PC-3 (cell line): ENCODE measurements at regions not wholly inside any gene's neighbourhood (a gene's known extent, or its start where the extent isn't known, plus 50 kb on each side); places are given as distances from the start of the nearest gene placed in this dataset.

Experiments
- ATAC-seq: fragments of 200-7000 bp; cut with Tn5 transposase; 2 replicates; pipeline ENCODE4 v1.9.1; 2020; ENCODE audit warnings: mild to moderate bottlenecking, moderate library complexity
- BruUV-seq: library from RNA; stranded (reverse); fragments of 400-500 nt; replicated peaks from 2 replicates; lab custom pipeline; 2021; lab: Mats Ljungman, UMichigan
- CTCF ChIA-PET: fragments of 300-600 bp; sonication (Branson Sonifier 250); formaldehyde crosslinking; loops from one replicate; lab custom pipeline; 2022; ENCODE audit warnings: antibody characterized with exemption; lab: Charles Lee
- POLR2A ChIA-PET: fragments of 300-600 bp; sonication (Branson Sonifier 250); formaldehyde crosslinking; loops from one replicate; lab custom pipeline; 2022; ENCODE audit warnings: antibody characterized with exemption; ENCODE audit not compliant: unreplicated experiment; lab: Charles Lee
- DNase-seq: peaks from one replicate; pipeline ENCODE4 v3.0.0-alpha.2; 2015
- H2AFZ ChIP-seq: fragments of 300-600 bp; sonication (generic); 2 replicates; pipeline ENCODE4 v1.6.0; 2016; ENCODE audit warnings: antibody characterized with exemption, low read length
- H3F3A ChIP-seq: fragments of 300-600 bp; sonication (generic); one replicate; pipeline ENCODE4 v1.6.0; 2017; ENCODE audit warnings: antibody characterized with exemption, low read length, control low read depth, mild to moderate bottlenecking; ENCODE audit not compliant: unreplicated experiment
- H3K27ac ChIP-seq: fragments of 300-600 bp; sonication (generic); 2 replicates; pipeline ENCODE4 v1.5.1; 2016; ENCODE audit warnings: mild to moderate bottlenecking, low read length
- H3K27me3 ChIP-seq: fragments of 300-600 bp; sonication (generic); 2 replicates; pipeline ENCODE4 v1.6.1; 2016; ENCODE audit warnings: low read length, mixed read lengths
- H3K36me3 ChIP-seq: fragments of 300-600 bp; sonication (generic); 2 replicates; pipeline ENCODE4 v1.6.1; 2016; ENCODE audit warnings: low read depth, mixed run types, low read length, mixed read lengths
- H3K4me1 ChIP-seq: fragments of 300-600 bp; sonication (generic); 2 replicates; pipeline ENCODE4 v1.5.1; 2016; ENCODE audit warnings: low read length; ENCODE audit not compliant: insufficient read depth
- H3K4me2 ChIP-seq: fragments of 300-600 bp; sonication (generic); 2 replicates; pipeline ENCODE4 v1.6.0; 2016; ENCODE audit warnings: low read length
- H3K4me3 ChIP-seq: fragments of 300-600 bp; sonication (generic); 2 replicates; pipeline ENCODE4 v1.5.1; 2016; ENCODE audit warnings: mild to moderate bottlenecking, low read length, mixed read lengths
- H3K79me2 ChIP-seq: fragments of 300-600 bp; sonication (generic); 2 replicates; pipeline ENCODE4 v1.6.1; 2017; ENCODE audit warnings: low read length, mixed read lengths
- H3K9ac ChIP-seq: fragments of 300-600 bp; sonication (generic); 2 replicates; pipeline ENCODE4 v1.6.0; 2016; ENCODE audit warnings: mild to moderate bottlenecking, low read length
- H3K9me2 ChIP-seq: fragments of 300-600 bp; sonication (generic); replicated peaks from 2 replicates; pipeline ENCODE4 v1.6.1; 2016; ENCODE audit warnings: mixed run types, low read length, mixed read lengths
- H3K9me3 ChIP-seq: fragments of 300-600 bp; sonication (generic); 2 replicates; pipeline ENCODE4 v1.6.1; 2016; ENCODE audit warnings: low read length, mixed read lengths
- H4K20me1 ChIP-seq: fragments of 300-600 bp; sonication (generic); 2 replicates; pipeline ENCODE4 v1.6.1; 2016; ENCODE audit warnings: low read length, mixed read lengths
- CTCF ChIP-seq: fragments of 300-600 bp; sonication (generic); conservative IDR thresholded peaks from 2 replicates; pipeline ENCODE4 v1.5.1; 2017; ENCODE audit warnings: antibody characterized with exemption, low read depth, mild to moderate bottlenecking, low read length
- EZH2 ChIP-seq: fragments of 300-600 bp; sonication (generic); IDR thresholded peaks from one replicate; pipeline ENCODE4 v1.6.1; 2017; ENCODE audit warnings: antibody characterized with exemption, mild to moderate bottlenecking, low read length; ENCODE audit not compliant: unreplicated experiment
- EZH2phosphoT487 ChIP-seq: fragments of 300-600 bp; sonication (generic); IDR thresholded peaks from 2 replicates; pipeline ENCODE4 v1.6.1; 2018; ENCODE audit warnings: mild to moderate bottlenecking, antibody characterized with exemption, low read length, borderline replicate concordance
- intact Hi-C: fragments of 100-400 bp; cut with micrococcal nuclease; formaldehyde crosslinking; loops from 2 replicates; pipeline ENCODE4 v1.9.0; 2023

- ChIA-PET POLR2A (no interaction called here), CTCF (no interaction called here)
- no peak for TF ChIP-seq EZH2phosphoT487
- Histone ChIP-seq H2AFZ (no peak overlapping the region), H3K9me3 (no peaks in the 10 kb centered on the region), H3K4me1 (no peaks in the 10 kb centered on the region), H3K79me2 (no peaks in the 10 kb centered on the region), H3K4me2 (no peak overlapping the region), H3K4me3 (no peak overlapping the region), H3K27me3 (no peaks in the 10 kb centered on the region), H3F3A (no peaks in the 10 kb centered on the region), H3K9ac (no peak overlapping the region), H3K36me3 (no peaks in the 10 kb centered on the region), H3K9me2 (no peaks in the 10 kb centered on the region), H4K20me1 (no peaks in the 10 kb centered on the region), H3K27ac (no peak overlapping the region)
- no peak for DNase-seq
- no peak for ATAC-seq
- no TSS peak for BruUV-seq
- intact Hi-C loops: no loop called here
Observed at GRCh38 chr9:75365196-75365595, 276.9 kb downstream of the OSTF1 start.

GRCh38 chr9:75369989-75370388 lies 281.7 kb downstream of the OSTF1 start:
- Histone ChIP-seq H3K9ac (no peak overlapping the region), H4K20me1 (no peaks in the 10 kb centered on the region), H3K79me2 (no peaks in the 10 kb centered on the region), H3K27ac (no peak overlapping the region), H3K4me3 (no peak overlapping the region), H3F3A (no peaks in the 10 kb centered on the region), H3K36me3 (no peaks in the 10 kb centered on the region), H3K9me3 (no peaks in the 10 kb centered on the region), H3K27me3 (no peaks in the 10 kb centered on the region), H3K4me2 (no peak overlapping the region), H2AFZ (no peak overlapping the region), H3K9me2 (no peaks in the 10 kb centered on the region), H3K4me1 (no peaks in the 10 kb centered on the region)
- ChIA-PET POLR2A (no interaction called here), CTCF (no interaction called here)
- no TSS peak for BruUV-seq
- TF ChIP-seq EZH2 (no peak), EZH2phosphoT487 (no peak), CTCF (no peak)
- no peak for DNase-seq
- no peak for ATAC-seq
- intact Hi-C loops: no loop called here

GRCh38 chr9:75372499-75373268 lies 284.4 kb downstream of the OSTF1 start:
- no peaks in the 10 kb centered on the region for H3K4me1 ChIP-seq
- no peaks in the 10 kb centered on the region for H4K20me1 ChIP-seq
- no peaks in the 10 kb centered on the region for H3K79me2 ChIP-seq
- ChIA-PET CTCF (no interaction called here), POLR2A (no interaction called here)
- no peak overlapping the region for H2AFZ ChIP-seq
- no peak overlapping the region for H3K9ac ChIP-seq
- intact Hi-C loops: no loop called here
- H3K9me2 ChIP-seq: no peaks in the 10 kb centered on the region
- H3K27ac ChIP-seq: no peak overlapping the region
- no TSS peak for BruUV-seq
- no peak for TF ChIP-seq EZH2
- no peak for TF ChIP-seq CTCF
- no peak for TF ChIP-seq EZH2phosphoT487
- no peaks in the 10 kb centered on the region for H3F3A ChIP-seq
- no peak overlapping the region for H3K4me2 ChIP-seq
- no peak for DNase-seq
- no peaks in the 10 kb centered on the region for H3K36me3 ChIP-seq
- no peaks in the 10 kb centered on the region for H3K9me3 ChIP-seq
- no peak overlapping the region for H3K4me3 ChIP-seq
- H3K27me3 ChIP-seq: no peaks in the 10 kb centered on the region
- no peak for ATAC-seq
